Activated CD8-positive, alpha-beta memory T cell treated with anti-CD3 and anti-CD28 coated beads for 48 hours (primary cell): ENCODE measurements at regions not wholly inside any gene's neighbourhood (a gene's known extent, or its start where the extent isn't known, plus 50 kb on each side); places are given as distances from the start of the nearest gene placed in this dataset.

Experiments
- DNase-seq, 3 experiments: peaks; one replicate each; pipeline ENCODE4 v3.0.0-alpha.2; 2020; ENCODE audit warnings: low read depth in 2 of 3, low spot score in 2 of 3

- no peak for DNase-seq
Observed at GRCh38 chr1:67559222-67559700, 125.7 kb upstream of the GADD45A start.

GRCh38 chr1:67560580-67561255 lies 124.3 kb upstream of the GADD45A start:
- DNase-seq, result no peak

- DNase-seq, result peak; percentile 36 to 88 (median 81)
Observed at GRCh38 chr1:67561704-67562113, 123.3 kb upstream of the GADD45A start.

- no peak for DNase-seq
Observed at GRCh38 chr1:67563684-67564083, 121.3 kb upstream of the GADD45A start.

GRCh38 chr1:67564193-67564592 lies 120.8 kb upstream of the GADD45A start:
- DNase-seq, result no peak

- no peak for DNase-seq
Observed at GRCh38 chr1:67566803-67567377, 118.1 kb upstream of the GADD45A start.

- DNase-seq, result no peak
Observed at GRCh38 chr1:67570486-67571143, 114.4 kb upstream of the GADD45A start.

GRCh38 chr1:67571406-67571805 lies 113.6 kb upstream of the GADD45A start:
- DNase-seq, result no peak

- no peak for DNase-seq
Observed at GRCh38 chr1:67571901-67572593, 113.0 kb upstream of the GADD45A start.

- no peak for DNase-seq
Observed at GRCh38 chr1:67572594-67573221, 112.3 kb upstream of the GADD45A start.

GRCh38 chr1:67573311-67573872 lies 111.6 kb upstream of the GADD45A start:
- DNase-seq, result no peak

GRCh38 chr1:67574221-67574620 lies 110.8 kb upstream of the GADD45A start:
- no peak for DNase-seq

- no peak for DNase-seq
Observed at GRCh38 chr1:67575861-67576260, 109.1 kb upstream of the GADD45A start.

- no peak for DNase-seq
Observed at GRCh38 chr1:67576474-67576873, 108.5 kb upstream of the GADD45A start.

- no peak for DNase-seq
Observed at GRCh38 chr1:67577646-67578045, 107.4 kb upstream of the GADD45A start.

GRCh38 chr1:67578397-67579020 lies 106.5 kb upstream of the GADD45A start:
- no peak for DNase-seq

- DNase-seq, result no peak
Observed at GRCh38 chr1:67579623-67580394, 105.2 kb upstream of the GADD45A start.

GRCh38 chr1:67580691-67581403 lies 104.2 kb upstream of the GADD45A start:
- no peak for DNase-seq
